Karpas-422 (cell line): ENCODE measurements at regions not wholly inside any gene's neighbourhood (a gene's known extent, or its start where the extent isn't known, plus 50 kb on each side); places are given as distances from the start of the nearest gene placed in this dataset.

Experiments
- DNase-seq: peaks from one replicate; pipeline ENCODE4 v3.0.0-alpha.2; 2015
- H2AFZ ChIP-seq: fragments of 200-600 bp; sonication (generic); 2 replicates; pipeline ENCODE4 v1.6.1; 2014; ENCODE audit warnings: antibody characterized with exemption, low read length, mixed read lengths
- H3K27ac ChIP-seq: fragments of 200-600 bp; sonication (generic); 2 replicates; pipeline ENCODE4 v1.5.1; 2014; ENCODE audit warnings: mild to moderate bottlenecking, low read length, moderate library complexity
- H3K27me3 ChIP-seq: fragments of 200-600 bp; sonication (generic); 2 replicates; pipeline ENCODE4 v1.6.1; 2014; ENCODE audit warnings: low read length, mixed read lengths
- H3K36me3 ChIP-seq: fragments of 200-600 bp; sonication (generic); 2 replicates; pipeline ENCODE4 v1.6.1; 2014; ENCODE audit warnings: low read length, mixed read lengths; ENCODE audit not compliant: insufficient read depth
- H3K4me1 ChIP-seq: fragments of 200-600 bp; sonication (generic); 2 replicates; pipeline ENCODE4 v1.6.1; 2014; ENCODE audit warnings: mild to moderate bottlenecking, low read length, mixed read lengths
- H3K4me2 ChIP-seq: fragments of 200-600 bp; sonication (generic); 2 replicates; pipeline ENCODE4 v1.6.1; 2014; ENCODE audit warnings: low read length, low read depth, mild to moderate bottlenecking; ENCODE audit not compliant: poor library complexity, severe bottlenecking
- H3K4me3 ChIP-seq: fragments of 200-600 bp; sonication (generic); 2 replicates; pipeline ENCODE4 v1.5.1; 2014; ENCODE audit warnings: mild to moderate bottlenecking, antibody characterized with exemption, low read length, mixed read lengths
- H3K79me2 ChIP-seq: fragments of 200-600 bp; sonication (generic); 2 replicates; pipeline ENCODE4 v1.6.1; 2014; ENCODE audit warnings: mild to moderate bottlenecking, low read length, mixed read lengths
- H3K9ac ChIP-seq: fragments of 200-600 bp; sonication (generic); 2 replicates; pipeline ENCODE4 v1.6.0; 2014; ENCODE audit warnings: low read length
- H3K9me2 ChIP-seq: fragments of 200-600 bp; sonication (generic), shearing (Covaris generic); replicated peaks from 2 replicates; pipeline ENCODE4 v1.6.0; 2014; ENCODE audit warnings: mild to moderate bottlenecking, low read length, moderate library complexity; ENCODE audit not compliant: insufficient read depth
- H3K9me3 ChIP-seq: fragments of 300-700, 200-600 bp; sonication (generic); 2 replicates; pipeline ENCODE4 v1.6.1; 2014; ENCODE audit warnings: low read length, mixed read lengths
- H4K20me1 ChIP-seq: fragments of 200-600 bp; sonication (generic); 2 replicates; pipeline ENCODE4 v1.6.1; 2014; ENCODE audit warnings: mild to moderate bottlenecking, antibody characterized with exemption, low read length, low read depth; ENCODE audit not compliant: insufficient read depth

DNA sequence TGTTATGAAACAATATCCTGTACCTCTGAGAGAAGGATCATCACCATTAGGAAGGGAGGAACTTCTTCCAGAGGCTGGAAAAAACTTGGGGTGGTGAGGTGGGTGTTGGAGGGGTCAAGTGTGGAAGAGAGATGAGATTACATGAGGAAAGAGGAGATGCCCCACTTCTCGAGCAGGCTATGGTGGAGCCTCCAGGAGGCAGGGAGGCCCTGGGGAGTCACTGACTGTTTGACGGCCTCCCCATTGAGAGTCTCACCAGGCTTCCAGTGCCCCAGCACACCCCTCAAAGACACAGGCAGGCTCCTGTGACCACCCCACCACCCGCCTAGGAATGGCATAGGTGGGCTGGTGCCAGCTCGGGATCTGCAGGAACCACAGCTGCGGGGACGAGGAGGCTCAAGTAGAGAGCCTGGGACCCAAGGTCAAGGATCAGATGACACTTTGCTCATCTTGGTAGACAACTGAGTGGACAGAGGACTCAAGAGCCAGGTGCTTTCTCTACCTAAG is 185.3 kb upstream of the GDF10 start:
- Histone ChIP-seq H3K9me3 (no peaks in the 10 kb centered on the region), H3K4me3 (no peak overlapping the region), H3K36me3 (no peaks in the 10 kb centered on the region), H4K20me1 (no peaks in the 10 kb centered on the region), H3K27ac (no peak overlapping the region), H3K4me1 (no peaks in the 10 kb centered on the region), H3K4me2 (no peak overlapping the region), H2AFZ (no peak overlapping the region), H3K9me2 (no peaks in the 10 kb centered on the region), H3K79me2 (no peaks in the 10 kb centered on the region), H3K27me3 (no peaks in the 10 kb centered on the region), H3K9ac (no peak overlapping the region)
- DNase-seq = no peak

DNA sequence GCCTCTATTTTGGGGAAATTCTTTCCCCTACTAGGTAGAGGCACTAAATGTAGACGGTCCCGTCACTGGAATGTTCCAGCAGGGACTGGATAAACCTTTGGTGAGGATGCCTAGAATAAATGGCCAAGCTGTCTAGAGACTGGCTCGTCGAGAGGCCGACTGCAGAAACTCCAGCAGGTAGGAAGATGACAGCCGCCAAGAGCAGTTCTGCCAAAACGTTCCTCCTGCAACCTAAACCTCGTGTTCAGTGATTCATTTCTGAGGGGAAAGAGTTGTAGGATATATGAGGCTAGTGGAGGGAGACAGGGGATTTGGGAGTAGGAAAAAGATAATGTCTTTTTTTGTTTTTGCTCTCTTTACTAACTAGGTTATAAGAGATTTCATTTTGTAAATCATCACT is 184.7 kb upstream of the GDF10 start:
- no peak overlapping the region for H2AFZ ChIP-seq
- no peaks in the 10 kb centered on the region for H3K9me3 ChIP-seq
- H3K27me3 ChIP-seq = no peaks in the 10 kb centered on the region
- H3K27ac ChIP-seq = no peak overlapping the region
- no peak overlapping the region for H3K4me2 ChIP-seq
- H4K20me1 ChIP-seq = no peaks in the 10 kb centered on the region
- H3K9me2 ChIP-seq = no peaks in the 10 kb centered on the region
- no peaks in the 10 kb centered on the region for H3K4me1 ChIP-seq
- no peak overlapping the region for H3K9ac ChIP-seq
- H3K79me2 ChIP-seq = no peaks in the 10 kb centered on the region
- no peaks in the 10 kb centered on the region for H3K36me3 ChIP-seq
- DNase-seq = no peak
- no peak overlapping the region for H3K4me3 ChIP-seq

DNA sequence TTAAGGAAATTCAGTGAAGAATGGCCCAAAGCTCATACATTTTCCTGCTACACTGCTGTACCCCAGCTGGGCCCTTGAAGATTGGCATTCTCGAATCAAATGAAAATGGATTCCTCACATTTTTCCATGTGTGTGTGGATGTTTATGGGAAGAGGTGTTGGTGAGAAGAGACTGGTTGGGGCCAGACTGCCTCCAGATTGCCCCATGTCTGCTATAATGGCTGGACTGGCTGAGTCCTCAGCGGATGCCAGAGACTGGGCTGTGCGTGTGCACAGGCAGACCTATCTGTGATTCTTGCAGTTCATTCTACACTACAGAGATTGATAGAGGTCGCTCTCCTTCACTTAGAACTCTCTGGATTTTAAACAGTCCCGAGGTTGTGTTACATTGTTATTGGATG is 183.6 kb upstream of the GDF10 start:
- no peaks in the 10 kb centered on the region for H3K27me3 ChIP-seq
- H3K4me1 ChIP-seq = no peaks in the 10 kb centered on the region
- H3K4me3 ChIP-seq = no peak overlapping the region
- no peaks in the 10 kb centered on the region for H3K36me3 ChIP-seq
- no peaks in the 10 kb centered on the region for H3K9me3 ChIP-seq
- no peak overlapping the region for H3K9ac ChIP-seq
- H3K79me2 ChIP-seq = no peaks in the 10 kb centered on the region
- DNase-seq = no peak
- no peaks in the 10 kb centered on the region for H3K9me2 ChIP-seq
- H3K4me2 ChIP-seq = no peak overlapping the region
- no peak overlapping the region for H2AFZ ChIP-seq
- no peak overlapping the region for H3K27ac ChIP-seq
- H4K20me1 ChIP-seq = no peaks in the 10 kb centered on the region

DNA sequence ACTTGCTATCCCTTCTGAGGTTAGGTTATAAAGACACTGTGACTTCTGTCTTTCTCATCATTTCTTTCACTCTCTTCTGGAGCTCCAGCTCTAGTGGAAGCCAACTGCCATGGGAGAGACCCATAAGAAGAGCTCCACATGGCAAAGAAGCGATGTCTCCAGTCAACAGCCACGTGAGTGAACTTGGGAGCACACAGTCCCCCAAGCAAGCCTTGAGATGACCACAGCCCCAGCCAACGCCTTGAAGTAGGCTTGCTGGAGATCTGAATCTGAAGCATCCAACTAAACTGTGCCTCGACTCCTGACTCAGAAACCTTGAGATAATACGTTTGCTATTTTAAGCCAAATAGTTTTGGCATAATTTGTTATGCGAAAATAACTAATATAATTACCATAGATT is 181.7 kb upstream of the GDF10 start:
- no peak overlapping the region for H3K4me2 ChIP-seq
- no peaks in the 10 kb centered on the region for H4K20me1 ChIP-seq

GRCh38 chr10:47121336-47121735 is 178.7 kb upstream of the GDF10 start:
- Histone ChIP-seq H3K4me1 (no peaks in the 10 kb centered on the region), H3K27me3 (no peaks in the 10 kb centered on the region), H3K36me3 (no peaks in the 10 kb centered on the region), H3K9me3 (no peaks in the 10 kb centered on the region), H3K4me2 (no peak overlapping the region), H3K79me2 (no peaks in the 10 kb centered on the region), H4K20me1 (no peaks in the 10 kb centered on the region), H3K9ac (no peak overlapping the region), H3K27ac (no peak overlapping the region), H3K9me2 (no peaks in the 10 kb centered on the region), H3K4me3 (no peak overlapping the region), H2AFZ (no peak overlapping the region)
- DNase-seq = no peak

More for the DNA sequence above, 181.7 kb upstream of the GDF10 start:
- Histone ChIP-seq H3K27me3 (no peaks in the 10 kb centered on the region), H3K4me1 (no peaks in the 10 kb centered on the region), H3K9me2 (no peaks in the 10 kb centered on the region), H3K9me3 (no peaks in the 10 kb centered on the region), H3K9ac (no peak overlapping the region), H3K4me3 (no peak overlapping the region), H2AFZ (no peak overlapping the region), H3K27ac (no peak overlapping the region), H3K79me2 (no peaks in the 10 kb centered on the region), H3K36me3 (no peaks in the 10 kb centered on the region)
- DNase-seq = no peak

DNA sequence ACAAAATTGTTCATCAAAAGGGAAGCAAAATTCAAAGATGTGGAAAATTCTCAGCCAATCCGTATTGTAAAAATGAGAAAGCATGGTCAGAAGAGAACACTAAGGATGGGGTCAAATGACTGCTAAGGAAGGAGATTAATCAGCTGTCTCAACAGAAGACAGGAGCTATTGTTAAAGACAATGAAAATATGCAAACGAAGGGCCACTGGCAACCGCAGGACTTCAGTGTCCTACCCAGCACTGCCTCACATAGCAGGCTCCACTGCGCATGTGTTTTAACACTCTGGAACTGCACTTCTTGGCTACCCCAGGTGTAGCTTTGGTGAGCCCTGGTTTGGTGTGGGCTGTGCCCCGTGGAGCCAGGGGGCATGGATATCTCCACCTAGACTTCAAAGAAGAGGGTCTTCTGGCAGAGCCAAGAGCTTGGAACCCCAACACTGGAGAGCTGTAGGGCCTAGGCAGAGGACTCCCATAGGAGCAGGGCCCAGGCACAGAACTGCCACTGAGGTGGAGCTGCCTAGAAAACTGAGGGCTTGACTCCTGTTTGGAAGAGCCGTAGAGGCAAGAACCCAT is 176.2 kb upstream of the GDF10 start:
- no peaks in the 10 kb centered on the region for H3K4me1 ChIP-seq
- no peaks in the 10 kb centered on the region for H3K79me2 ChIP-seq
- no peaks in the 10 kb centered on the region for H3K27me3 ChIP-seq
- no peaks in the 10 kb centered on the region for H3K36me3 ChIP-seq
- no peak overlapping the region for H3K4me2 ChIP-seq
- no peaks in the 10 kb centered on the region for H4K20me1 ChIP-seq
- no peak overlapping the region for H2AFZ ChIP-seq
- no peaks in the 10 kb centered on the region for H3K9me3 ChIP-seq
- no peaks in the 10 kb centered on the region for H3K9me2 ChIP-seq
- no peak overlapping the region for H3K27ac ChIP-seq
- no peak overlapping the region for H3K9ac ChIP-seq
- no peak overlapping the region for H3K4me3 ChIP-seq
- DNase-seq = no peak

DNA sequence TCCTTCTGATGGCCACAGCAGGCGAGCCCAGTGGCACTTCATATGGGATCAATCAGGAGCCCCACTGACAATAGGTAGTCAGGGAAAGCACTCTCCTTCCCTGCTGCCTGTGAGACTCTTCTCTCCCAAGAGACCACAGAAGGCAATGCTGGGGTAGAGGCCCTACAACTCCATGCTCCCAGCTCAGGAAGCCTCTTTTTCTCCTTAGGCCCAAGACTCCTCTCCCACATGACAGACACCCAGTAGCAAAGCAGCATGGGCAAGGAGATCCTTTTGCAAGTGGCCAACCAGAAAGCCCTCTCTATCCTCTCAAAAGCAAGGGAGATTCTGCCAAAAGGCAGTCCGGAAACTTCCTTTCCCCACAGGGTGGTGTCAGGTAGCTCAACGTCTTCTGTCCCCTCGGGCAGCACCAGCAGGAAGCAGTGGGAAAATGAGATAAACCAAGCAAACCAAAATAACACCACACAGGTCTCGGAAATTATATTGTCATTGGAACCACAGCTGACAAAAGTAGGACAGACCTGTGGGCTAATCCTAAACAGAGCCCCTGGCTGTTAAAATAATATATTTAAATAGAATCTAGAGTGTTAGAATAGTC is 172.7 kb upstream of the GDF10 start:
- no peaks in the 10 kb centered on the region for H4K20me1 ChIP-seq
- H3K27me3 ChIP-seq = no peaks in the 10 kb centered on the region
- no peak for DNase-seq
- no peak overlapping the region for H3K27ac ChIP-seq
- no peaks in the 10 kb centered on the region for H3K9me3 ChIP-seq
- H3K4me1 ChIP-seq = no peaks in the 10 kb centered on the region
- H3K9me2 ChIP-seq = no peaks in the 10 kb centered on the region
- no peak overlapping the region for H3K9ac ChIP-seq
- H3K79me2 ChIP-seq = no peaks in the 10 kb centered on the region
- no peak overlapping the region for H2AFZ ChIP-seq
- no peak overlapping the region for H3K4me2 ChIP-seq
- H3K36me3 ChIP-seq = no peaks in the 10 kb centered on the region
- H3K4me3 ChIP-seq = no peak overlapping the region

- Histone ChIP-seq H3K9me2 (no peaks in the 10 kb centered on the region), H2AFZ (no peak overlapping the region), H3K4me3 (no peak overlapping the region), H3K4me2 (no peak overlapping the region), H3K27ac (no peak overlapping the region), H3K9me3 (no peaks in the 10 kb centered on the region), H3K79me2 (no peaks in the 10 kb centered on the region), H3K27me3 (no peaks in the 10 kb centered on the region), H4K20me1 (no peaks in the 10 kb centered on the region), H3K4me1 (no peaks in the 10 kb centered on the region), H3K9ac (no peak overlapping the region), H3K36me3 (no peaks in the 10 kb centered on the region)
- DNase-seq = no peak
Observed at GRCh38 chr10:47130491-47130890, 169.5 kb upstream of the GDF10 start.
